Stomach smooth muscle (tissue), 2 donors: ENCODE measurements at regions not wholly inside any gene's neighbourhood (a gene's known extent, or its start where the extent isn't known, plus 50 kb on each side); places are given as distances from the start of the nearest gene placed in this dataset.
"Not testable (repeated sequence)": the region's sequence is repeated elsewhere in the genome, so short reads cannot be mapped to it uniquely, and the experiment has no call there.

ENCODE experiments used
- H3K27ac ChIP-seq: one replicate; pipeline ENCODE4 v1.7.0; 2013; ENCODE audit warnings: mild to moderate bottlenecking, low read length, inconsistent platforms
- H3K27me3 ChIP-seq, 2 donors: one replicate each; pipeline ENCODE4 v1.7.0; 2013; ENCODE audit warnings: low read length in 2 of 2; ENCODE audit not compliant: insufficient read depth in 2 of 2, control insufficient read depth in 1 of 2
- H3K36me3 ChIP-seq, 2 donors: one replicate each; pipeline ENCODE4 v1.7.0; 2013; ENCODE audit warnings: low read length in 2 of 2; ENCODE audit not compliant: control insufficient read depth in 2 of 2, insufficient read depth in 2 of 2
- H3K4me1 ChIP-seq: one replicate; pipeline ENCODE4 v1.7.0; 2013; ENCODE audit warnings: low read length; ENCODE audit not compliant: control insufficient read depth, insufficient read depth
- H3K4me3 ChIP-seq, 2 donors: one replicate each; pipeline ENCODE4 v1.7.0; 2013; ENCODE audit warnings: low read length in 2 of 2
- H3K9ac ChIP-seq, 2 donors: one replicate each; pipeline ENCODE4 v1.7.0; 2013; ENCODE audit warnings: low read length in 2 of 2, mild to moderate bottlenecking in 1 of 2
- H3K9me3 ChIP-seq, 2 donors: one replicate each; pipeline ENCODE4 v1.7.0; 2013; ENCODE audit warnings: low read length in 2 of 2; ENCODE audit not compliant: control insufficient read depth in 2 of 2
- donor health status: healthy.
- donor health status: Pancreatic carcinoma.

- Histone ChIP-seq H3K27ac (no peak overlapping the region), H3K9ac (no peak overlapping the region), H3K27me3 (no peaks in the 10 kb centered on the region), H3K4me1 (no peaks in the 10 kb centered on the region), H3K4me3 (no peak overlapping the region), H3K36me3 (no peaks in the 10 kb centered on the region), H3K9me3 (no peaks in the 10 kb centered on the region)
Observed at GRCh38 chr13:69280399-69280798, 827.2 kb upstream of the ATXN8OS start.

GRCh38 chr13:69279213-69279612 lies 828.4 kb upstream of the ATXN8OS start:
- H3K9me3 ChIP-seq = no peaks in the 10 kb centered on the region
- no peak overlapping the region for H3K27ac ChIP-seq
- H3K27me3 ChIP-seq = no peaks in the 10 kb centered on the region
- H3K4me1 ChIP-seq = no peaks in the 10 kb centered on the region
- no peak overlapping the region for H3K9ac ChIP-seq
- H3K4me3 ChIP-seq = no peak overlapping the region
- H3K36me3 ChIP-seq = no peaks in the 10 kb centered on the region

- Histone ChIP-seq H3K27me3 (no peaks in the 10 kb centered on the region), H3K9me3 (no peaks in the 10 kb centered on the region), H3K9ac (no peak overlapping the region), H3K4me3 (no peak overlapping the region), H3K4me1 (no peaks in the 10 kb centered on the region), H3K27ac (no peak overlapping the region), H3K36me3 (no peaks in the 10 kb centered on the region)
Observed at GRCh38 chr13:69274231-69274630, 833.4 kb upstream of the ATXN8OS start.

GRCh38 chr13:69264362-69265334 lies 843.0 kb upstream of the ATXN8OS start:
- Histone ChIP-seq H3K36me3 (no peaks in the 10 kb centered on the region), H3K9ac (no peak overlapping the region), H3K27me3 (no peaks in the 10 kb centered on the region), H3K27ac (no peak overlapping the region), H3K9me3 (peaks cover 0 to 2% of the 10 kb centered on the region in 2 donors), H3K4me3 (no peak overlapping the region), H3K4me1 (no peaks in the 10 kb centered on the region)

GRCh38 chr13:69243366-69243765 lies 864.3 kb upstream of the ATXN8OS start:
- Histone ChIP-seq H3K27ac (no peak overlapping the region), H3K36me3 (no peaks in the 10 kb centered on the region), H3K27me3 (no peaks in the 10 kb centered on the region), H3K4me3 (no peak overlapping the region), H3K9me3 (no peaks in the 10 kb centered on the region), H3K4me1 (no peaks in the 10 kb centered on the region), H3K9ac (no peak overlapping the region)

GRCh38 chr13:69234171-69234570 lies 873.5 kb upstream of the ATXN8OS start:
- H3K9ac ChIP-seq = no peak overlapping the region
- no peaks in the 10 kb centered on the region for H3K36me3 ChIP-seq
- no peaks in the 10 kb centered on the region for H3K4me1 ChIP-seq
- no peak overlapping the region for H3K27ac ChIP-seq
- no peaks in the 10 kb centered on the region for H3K9me3 ChIP-seq
- H3K27me3 ChIP-seq = no peaks in the 10 kb centered on the region
- H3K4me3 ChIP-seq = no peak overlapping the region

- H3K4me1 ChIP-seq = no peaks in the 10 kb centered on the region
- H3K4me3 ChIP-seq = no peak overlapping the region
- H3K9me3 ChIP-seq = no peaks in the 10 kb centered on the region
- H3K9ac ChIP-seq = no peak overlapping the region
- no peak overlapping the region for H3K27ac ChIP-seq
- no peaks in the 10 kb centered on the region for H3K27me3 ChIP-seq
- H3K36me3 ChIP-seq = no peaks in the 10 kb centered on the region
Observed at GRCh38 chr13:69226427-69226826, 881.2 kb upstream of the ATXN8OS start.

GRCh38 chr13:69221633-69222498 lies 885.8 kb upstream of the ATXN8OS start:
- H3K4me3 ChIP-seq, H3K27me3 ChIP-seq, H3K9ac ChIP-seq, H3K9me3 ChIP-seq, H3K27ac ChIP-seq, H3K36me3 ChIP-seq, H3K4me1 ChIP-seq: not testable (repeated sequence)

- Histone ChIP-seq H3K27me3 (no peaks in the 10 kb centered on the region), H3K36me3 (no peaks in the 10 kb centered on the region), H3K27ac (no peak overlapping the region), H3K4me1 (no peaks in the 10 kb centered on the region), H3K9me3 (no peaks in the 10 kb centered on the region), H3K4me3 (no peak overlapping the region), H3K9ac (no peak overlapping the region)
Observed at GRCh38 chr13:69213396-69213795, 894.2 kb upstream of the ATXN8OS start.

GRCh38 chr13:69204620-69205019 lies 903.0 kb upstream of the ATXN8OS start:
- Histone ChIP-seq H3K27ac (no peak overlapping the region), H3K4me3 (no peak overlapping the region), H3K9ac (no peak overlapping the region), H3K36me3 (no peaks in the 10 kb centered on the region), H3K4me1 (no peaks in the 10 kb centered on the region), H3K9me3 (no peaks in the 10 kb centered on the region), H3K27me3 (no peaks in the 10 kb centered on the region)
